NOMO-1 treated with DMSO at 0.1 percent for 48 hours (cell line): ENCODE measurements at regions not wholly inside any gene's neighbourhood (a gene's known extent, or its start where the extent isn't known, plus 50 kb on each side); places are given as distances from the start of the nearest gene placed in this dataset.
"Not testable (repeated sequence)": the region's sequence is repeated elsewhere in the genome, so short reads cannot be mapped to it uniquely, and the experiment has no call there.

Source experiments
- DNase-seq: peaks from one replicate; lab custom pipeline; 2025; ENCODE audit not compliant: unreplicated experiment; lab: John Stamatoyannopoulos, UW

- DNase-seq = no peak
Measured at GRCh38 chr18:28494151-28494550, 317.2 kb upstream of the CDH2 start.

GRCh38 chr18:28485918-28486317, 309.0 kb upstream of the CDH2 start:
- no peak for DNase-seq

DNA sequence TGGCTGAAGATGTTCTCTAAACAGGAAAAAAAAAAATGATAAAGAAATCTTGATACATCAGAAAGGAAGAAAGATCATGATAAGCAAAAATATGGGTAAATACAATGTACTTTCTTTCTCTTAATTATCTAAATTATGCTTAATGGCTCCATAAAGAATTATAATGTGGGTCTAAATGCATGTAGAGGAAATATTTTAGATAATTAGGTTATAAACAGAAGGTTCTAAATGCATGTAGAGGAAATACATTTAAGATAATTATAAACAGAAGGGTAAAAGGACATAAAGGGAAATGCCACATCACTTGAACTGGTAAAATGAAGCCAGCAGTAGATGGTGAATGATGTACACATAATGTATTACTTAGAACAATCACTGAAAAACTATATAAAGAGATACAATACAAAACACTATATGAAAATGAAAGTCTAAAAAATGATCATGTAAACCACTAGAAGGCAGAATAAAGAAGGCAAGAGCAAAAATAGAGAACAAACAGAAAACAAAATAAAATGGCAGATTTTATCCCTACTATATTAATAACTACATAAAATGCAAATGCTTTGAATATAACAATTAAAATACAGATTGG, 308.4 kb upstream of the CDH2 start:
- no peak for DNase-seq

- no peak for DNase-seq
Measured at GRCh38 chr18:28478531-28478930, 301.6 kb upstream of the CDH2 start.

GRCh38 chr18:28476302-28476701, 299.4 kb upstream of the CDH2 start:
- no peak for DNase-seq

- DNase-seq = no peak
Measured at GRCh38 chr18:28469946-28470345, 293.0 kb upstream of the CDH2 start.

GRCh38 chr18:28468901-28469300, 292.0 kb upstream of the CDH2 start:
- no peak for DNase-seq

- no peak for DNase-seq
Measured at GRCh38 chr18:28466204-28466603, 289.3 kb upstream of the CDH2 start.

DNA sequence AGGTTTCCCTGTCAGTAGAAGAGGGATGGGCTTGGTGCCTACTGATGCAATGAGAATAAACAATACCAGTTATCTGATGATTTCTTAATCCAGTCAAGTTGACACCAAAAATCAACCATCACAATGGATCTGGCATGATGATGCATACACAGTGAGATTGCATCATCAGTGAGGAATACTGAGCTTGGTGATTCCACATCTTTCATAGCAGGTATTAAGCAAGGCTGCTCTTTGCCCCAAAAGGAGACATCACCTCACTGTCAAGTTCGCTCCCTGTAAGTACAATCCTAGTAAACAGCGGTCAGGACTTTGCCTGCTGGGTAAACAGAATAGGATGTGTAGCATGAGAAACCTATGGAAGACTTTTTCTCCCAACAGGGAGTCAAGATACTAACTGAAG, 282.7 kb upstream of the CDH2 start:
- no peak for DNase-seq

GRCh38 chr18:28458751-28459150, 281.8 kb upstream of the CDH2 start:
- DNase-seq = no peak

GRCh38 chr18:28457784-28458183, 280.9 kb upstream of the CDH2 start:
- no peak for DNase-seq

- DNase-seq = no peak
Measured at GRCh38 chr18:28455971-28456370, 279.0 kb upstream of the CDH2 start.

DNA sequence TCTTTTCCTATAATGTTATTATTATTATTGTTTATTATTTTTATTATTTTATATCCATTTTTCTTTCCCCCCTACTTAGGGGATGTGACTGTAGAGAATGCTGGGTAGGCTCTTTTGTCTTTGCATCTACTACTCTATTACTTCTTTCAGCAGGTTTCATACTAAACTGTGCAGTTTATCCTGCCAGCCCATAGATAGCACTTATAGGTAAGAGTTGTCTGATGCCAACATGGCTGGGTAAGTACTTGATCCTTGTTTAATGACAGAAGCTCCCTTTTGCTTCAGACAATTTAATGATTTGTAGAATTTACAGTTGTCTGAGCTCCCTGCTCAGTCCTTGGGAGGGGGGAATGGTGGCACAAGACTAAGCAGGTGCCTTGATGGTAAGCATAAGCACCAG, 262.9 kb upstream of the CDH2 start:
- no peak for DNase-seq

- no peak for DNase-seq
Measured at GRCh38 chr18:28438381-28438780, 261.5 kb upstream of the CDH2 start.

GRCh38 chr18:28432339-28432738, 255.4 kb upstream of the CDH2 start:
- DNase-seq = no peak

DNA sequence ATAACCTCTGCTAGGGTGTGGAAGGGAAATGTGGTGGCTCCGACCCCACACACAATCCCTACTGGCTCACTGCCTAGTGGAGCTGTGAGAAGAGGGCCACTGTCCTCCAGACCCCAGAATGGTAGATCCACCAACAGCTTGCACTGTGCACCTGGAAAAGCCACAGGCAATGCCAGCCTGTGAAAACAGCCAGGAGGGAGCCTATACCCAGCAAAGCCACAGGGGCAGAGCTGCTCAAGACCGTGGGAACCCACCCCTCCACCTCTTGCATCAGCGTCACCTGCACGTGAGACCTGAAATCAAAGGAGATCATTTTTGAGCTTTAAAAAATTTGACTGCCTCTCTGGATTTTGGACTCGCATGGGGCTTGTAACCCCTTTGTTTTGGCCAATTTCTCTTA, 249.0 kb upstream of the CDH2 start:
- DNase-seq = no peak

DNA sequence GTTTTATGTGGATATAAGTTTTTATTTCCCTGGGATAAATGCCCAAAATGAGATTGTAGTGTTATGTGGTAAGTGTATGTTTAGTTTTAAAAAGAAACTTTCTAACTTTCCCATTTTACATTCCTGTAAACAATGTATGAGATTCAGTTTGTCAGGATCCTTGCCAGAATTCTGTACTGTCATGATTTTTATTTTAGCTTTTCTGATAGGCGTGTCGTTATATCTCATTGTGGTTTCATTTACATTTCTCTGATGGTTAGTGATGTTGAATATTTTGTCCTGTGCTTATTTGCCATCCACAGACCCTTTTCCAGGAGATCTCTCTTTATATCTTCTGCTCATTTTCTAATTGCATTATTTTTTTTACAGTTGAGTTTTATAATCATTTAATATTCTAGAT, 245.6 kb upstream of the CDH2 start:
- no peak for DNase-seq

- DNase-seq = not testable (repeated sequence)
Measured at GRCh38 chr18:28421950-28422349, 245.0 kb upstream of the CDH2 start.

DNA sequence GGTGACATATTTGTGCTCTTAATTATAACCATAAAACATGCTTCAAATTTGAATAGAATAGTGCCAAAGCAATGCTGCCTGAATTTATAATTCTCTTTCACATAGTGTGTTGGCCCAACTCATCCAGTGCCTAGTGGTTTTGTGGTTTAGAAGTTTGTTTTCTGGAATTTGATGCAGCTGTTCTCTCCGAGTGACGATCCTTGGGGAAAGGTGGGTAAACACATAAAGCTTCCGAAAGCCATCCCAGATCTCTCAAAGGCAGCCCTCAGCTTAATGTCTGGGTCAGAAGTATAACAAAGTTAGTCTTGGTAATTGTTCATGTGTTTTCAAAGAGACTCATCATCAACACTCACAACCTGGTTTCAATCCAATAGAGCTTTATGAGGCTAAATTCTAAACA, 235.6 kb upstream of the CDH2 start:
- DNase-seq = no peak

GRCh38 chr18:28411806-28412205, 234.9 kb upstream of the CDH2 start:
- no peak for DNase-seq

GRCh38 chr18:28409811-28410210, 232.9 kb upstream of the CDH2 start:
- DNase-seq = no peak

DNA sequence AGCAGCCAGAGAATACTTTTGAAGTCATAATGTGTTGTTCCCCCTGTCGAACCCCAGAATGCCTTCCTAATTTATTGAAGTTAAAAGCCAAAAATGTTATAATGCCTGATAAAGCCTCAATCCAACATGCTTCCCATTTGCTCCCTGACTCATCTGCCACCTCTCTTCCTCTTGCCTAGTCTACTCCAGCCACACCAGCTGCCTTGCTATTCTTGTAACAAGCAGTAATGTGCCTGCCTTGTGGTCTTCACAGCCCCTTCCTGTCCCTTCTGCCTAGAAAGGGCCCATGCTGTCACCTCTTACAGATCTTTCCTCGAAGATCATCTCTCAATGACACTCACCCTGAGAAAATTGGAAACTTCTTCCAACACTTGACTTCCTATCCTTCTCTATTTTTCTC, 231.6 kb upstream of the CDH2 start:
- no peak for DNase-seq

- no peak for DNase-seq
Measured at GRCh38 chr18:28407681-28408080, 230.8 kb upstream of the CDH2 start.

- DNase-seq = no peak
Measured at GRCh38 chr18:28406533-28406932, 229.6 kb upstream of the CDH2 start.
